ENCODE measurements at regions not wholly inside any gene's neighbourhood (a gene's known extent, or its start where the extent isn't known, plus 50 kb on each side); places are given as distances from the start of the nearest gene placed in this dataset.

- H4K8ac ChIP-seq (replicated peaks; ENCODE audit: insufficient read length, low read depth, low read length), result no peak overlapping the region
- H2AFZ ChIP-seq (ENCODE audit: low read length), result no peak overlapping the region
- H4K20me1 ChIP-seq (ENCODE audit: control insufficient read depth, insufficient read depth, insufficient read length), result no peaks in the 10 kb centered on the region
- no peak overlapping the region for H4K91ac ChIP-seq (ENCODE audit: insufficient read length, low read depth, low read length)
- Mint-ChIP-seq H3K27me3 (ENCODE audit: low read depth) (no peaks in the 10 kb centered on the region), H3K4me1 (peaks cover 10 to 12% of the 10 kb centered on the region in 2 experiments; a peak in 3 of 4 replicates), H3K27ac (no peak overlapping the region), H3K36me3 (ENCODE audit: insufficient read depth in 1 of 3, low read depth in 3 of 3) (no peaks in the 10 kb centered on the region), H3K9me3 (no peaks in the 10 kb centered on the region), H3K4me3 (no peak overlapping the region)
- no peak overlapping the region for H3K4ac ChIP-seq (ENCODE audit: low read depth, low read length)
- no peak overlapping the region for H3K56ac ChIP-seq (ENCODE audit: insufficient read length, low read depth, low read length)
- H3K27me3 ChIP-seq (ENCODE audit: insufficient read depth, low read length), result no peaks in the 10 kb centered on the region
- H3K79me2 ChIP-seq (ENCODE audit: insufficient read depth, low read length), result no peaks in the 10 kb centered on the region
- no peak overlapping the region for H2AK5ac ChIP-seq (ENCODE audit: insufficient read length, low read length)
- H3T11ph ChIP-seq (ENCODE audit: low read length), result no peak overlapping the region
- no peaks in the 10 kb centered on the region for H3K23me2 ChIP-seq (ENCODE audit: insufficient read length, low read depth, low read length, poor library complexity, severe bottlenecking)
- no CpG with 5 or more reads among the region's 1 CpG for WGBS (ENCODE audit: extremely low coverage, insufficient read length, low lambda C conversion rate)
- no peak overlapping the region for H3K27ac ChIP-seq (ENCODE audit: insufficient read length, low read depth, low read length)
- H2BK120ac ChIP-seq (ENCODE audit: low read depth, low read length, poor library complexity, severe bottlenecking), result no peak overlapping the region
- no peaks in the 10 kb centered on the region for H3K79me1 ChIP-seq (ENCODE audit: insufficient read depth, low read depth, low read length, poor library complexity, severe bottlenecking)
- no peak for TF ChIP-seq CTCF (conservative IDR thresholded peaks at IDR 0.05)
- no peak overlapping the region for H2BK15ac ChIP-seq (ENCODE audit: low read depth, low read length)
- 0 out of 2 replicates have a peak, but pooled peaks cover 2% of the 10 kb centered on the region for H3K4me1 ChIP-seq (ENCODE audit: insufficient read depth, low read length)
- H3K9ac ChIP-seq (ENCODE audit: extremely low read depth, insufficient read length, low read length), result no peak overlapping the region
- DNase-seq, result no peak
- H2BK5ac ChIP-seq (ENCODE audit: insufficient read length, low read length), result no peak overlapping the region
- no peaks in the 10 kb centered on the region for H3K9me3 ChIP-seq (ENCODE audit: control insufficient read depth, low read depth, low read length)
- no peak overlapping the region for H3K23ac ChIP-seq (ENCODE audit: insufficient read length, low read depth, low read length)
- H3K18ac ChIP-seq (ENCODE audit: insufficient read length, low read depth, low read length), result no peak overlapping the region
- H3K4me2 ChIP-seq (ENCODE audit: insufficient read depth, insufficient read length, low read length), result no peak overlapping the region
- H3K14ac ChIP-seq (ENCODE audit: insufficient read depth, low read length), result no peak overlapping the region
- H4K5ac ChIP-seq (ENCODE audit: insufficient read length, low read depth, low read length), result no peak overlapping the region
- no peak overlapping the region for H2BK20ac ChIP-seq (ENCODE audit: low read depth, low read length, poor library complexity, severe bottlenecking)
- no peak overlapping the region for H2BK12ac ChIP-seq (ENCODE audit: insufficient read length, low read depth, low read length)
Observed at GRCh38 chr6:16961577-16961976, 140.3 kb upstream of the STMND1 start.
